Stimulated activated CD4-positive, alpha-beta T cell treated with anti-CD3 and anti-CD28 coated beads, Interleukin-4, amount 100 ng/mL, for 1 hour (primary cell): ENCODE measurements at regions not wholly inside any gene's neighbourhood (a gene's known extent, or its start where the extent isn't known, plus 50 kb on each side); places are given as distances from the start of the nearest gene placed in this dataset.
"Not testable (repeated sequence)": the region's sequence is repeated elsewhere in the genome, so short reads cannot be mapped to it uniquely, and the experiment has no call there.

Experiments
- DNase-seq: peaks from one replicate; pipeline ENCODE4 v3.0.0-alpha.2; 2020

DNA sequence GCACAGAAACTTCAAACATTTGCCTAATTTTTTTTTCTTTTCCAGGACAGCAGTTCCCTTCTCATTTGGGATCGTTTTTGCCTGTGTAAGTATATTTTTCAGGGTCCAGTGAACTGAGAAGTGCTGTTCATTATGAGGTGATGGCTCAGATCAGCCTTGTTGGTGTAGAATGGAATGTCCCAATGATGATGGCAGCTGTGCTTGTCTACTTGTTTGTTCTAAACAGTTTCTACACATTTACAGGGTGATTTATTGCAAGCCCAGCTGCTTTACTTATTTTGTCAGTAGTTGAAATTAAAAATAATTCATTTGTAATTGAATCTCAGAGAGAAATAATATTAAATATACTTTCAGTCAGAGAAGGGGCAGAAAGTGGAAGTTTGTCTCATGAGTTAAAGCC lies 337.6 kb upstream of the SEMA6A start:
- DNase-seq: no peak

DNA sequence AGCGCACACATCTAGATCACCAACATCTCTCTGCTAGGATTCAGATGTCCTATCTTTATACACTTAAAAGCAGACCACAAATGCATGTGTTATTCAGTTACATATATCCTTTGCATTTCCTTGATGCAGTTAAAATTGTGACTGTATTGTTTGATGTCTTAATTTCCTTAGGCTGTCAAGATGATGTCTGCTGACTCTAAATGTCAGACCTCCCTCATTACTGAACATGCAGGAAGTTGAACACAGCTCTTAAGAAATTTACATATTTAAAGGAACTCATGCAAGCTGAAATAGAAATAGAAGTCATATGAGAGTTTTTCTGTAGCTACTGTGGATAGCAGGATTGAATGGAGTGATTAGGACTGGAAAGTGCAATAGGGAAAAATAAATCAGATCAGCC lies 336.5 kb upstream of the SEMA6A start:
- no peak for DNase-seq

DNA sequence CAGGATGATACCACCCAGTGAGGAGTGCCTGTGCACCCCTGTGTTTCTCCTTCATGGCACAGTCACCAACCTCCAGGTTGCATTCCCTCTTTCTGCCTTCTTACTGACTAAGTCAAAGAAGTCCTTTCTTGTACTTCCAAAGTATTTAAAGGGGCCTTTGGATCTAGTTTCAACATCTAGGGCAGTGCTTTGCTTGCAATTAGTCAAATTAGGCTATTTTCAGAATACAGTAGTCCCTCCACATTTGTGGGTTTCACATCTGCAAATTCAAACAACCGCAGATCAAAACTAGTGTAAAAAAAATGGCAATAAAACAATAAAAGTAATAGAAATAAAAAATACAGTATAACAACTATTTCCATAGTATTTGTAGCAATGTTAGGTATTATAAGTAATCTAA lies 333.9 kb upstream of the SEMA6A start:
- no peak for DNase-seq

DNA sequence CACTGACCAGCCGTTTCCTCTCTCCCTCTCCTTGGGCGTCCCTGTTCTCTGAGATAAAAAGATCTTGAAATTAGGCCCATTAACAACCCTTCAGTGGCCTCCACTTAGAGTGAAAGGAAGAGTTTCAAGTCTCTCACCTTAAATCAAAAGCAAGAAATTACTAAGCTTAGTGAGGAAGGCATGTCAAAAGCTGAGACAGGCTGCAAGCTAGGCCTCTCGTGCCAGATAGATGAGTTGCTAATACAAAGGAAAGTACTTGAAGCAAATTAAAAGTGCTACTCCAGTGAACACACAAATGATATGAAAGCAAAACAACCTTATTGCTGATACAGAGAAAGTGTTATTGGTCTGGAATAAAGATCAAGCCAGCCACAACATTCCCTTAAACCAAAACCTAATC lies 331.3 kb upstream of the SEMA6A start:
- DNase-seq: no peak

DNA sequence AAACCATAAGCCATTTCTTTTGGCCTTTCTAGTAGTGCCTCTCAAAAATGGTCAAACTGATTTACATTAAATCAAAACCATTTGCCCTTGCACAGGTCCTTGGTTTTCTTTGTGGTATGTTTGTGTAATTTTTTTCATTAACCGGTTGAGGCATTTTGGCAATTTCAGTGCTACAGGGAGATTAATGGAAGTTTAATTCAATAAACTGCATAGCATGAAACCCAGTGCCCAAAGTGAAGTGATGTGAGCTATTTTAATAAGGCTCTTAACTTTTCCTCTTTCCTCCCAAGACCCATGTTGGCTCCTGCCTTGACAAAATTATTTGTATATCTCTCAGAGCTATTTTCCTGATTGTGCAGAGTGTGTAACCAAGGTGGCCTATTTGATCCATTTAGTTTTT lies 326.2 kb upstream of the SEMA6A start:
- no peak for DNase-seq

DNA sequence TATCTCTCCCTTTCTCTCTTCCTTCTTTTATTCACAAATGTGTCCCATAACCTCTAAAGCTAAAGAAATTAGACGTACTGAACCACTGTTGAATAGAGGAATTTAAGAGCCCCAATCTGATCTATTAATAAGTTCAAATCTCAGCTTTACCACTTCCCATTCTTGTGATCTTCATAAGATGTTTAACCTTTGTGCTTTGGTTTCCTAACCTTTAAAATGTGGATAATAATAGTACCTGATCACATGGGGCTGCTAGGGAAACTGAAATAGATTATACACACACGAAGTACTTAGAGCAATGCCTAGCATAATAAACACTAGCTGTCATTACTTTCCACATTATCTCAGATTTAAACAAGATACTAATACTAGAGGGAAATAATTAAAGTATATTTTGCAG lies 324.3 kb upstream of the SEMA6A start:
- DNase-seq: no peak

DNA sequence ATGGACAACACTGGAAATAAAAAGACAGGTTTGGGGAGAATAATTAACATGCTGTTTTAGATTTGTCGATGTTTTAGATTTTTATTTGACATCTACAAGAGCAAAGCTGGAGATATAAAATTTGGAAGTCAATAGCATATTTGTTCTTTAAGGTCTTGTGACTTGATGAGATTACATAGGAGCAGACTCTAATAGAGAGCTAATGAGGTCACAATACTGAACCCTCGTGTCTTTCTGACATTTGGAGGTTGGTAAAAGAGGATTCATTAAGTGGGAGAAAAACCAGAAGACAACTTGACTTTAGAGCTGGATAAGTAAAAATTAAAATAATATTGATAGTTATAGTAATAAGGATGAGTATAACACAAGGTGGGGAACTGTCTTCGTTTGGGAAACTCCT lies 322.7 kb upstream of the SEMA6A start:
- no peak for DNase-seq

DNA sequence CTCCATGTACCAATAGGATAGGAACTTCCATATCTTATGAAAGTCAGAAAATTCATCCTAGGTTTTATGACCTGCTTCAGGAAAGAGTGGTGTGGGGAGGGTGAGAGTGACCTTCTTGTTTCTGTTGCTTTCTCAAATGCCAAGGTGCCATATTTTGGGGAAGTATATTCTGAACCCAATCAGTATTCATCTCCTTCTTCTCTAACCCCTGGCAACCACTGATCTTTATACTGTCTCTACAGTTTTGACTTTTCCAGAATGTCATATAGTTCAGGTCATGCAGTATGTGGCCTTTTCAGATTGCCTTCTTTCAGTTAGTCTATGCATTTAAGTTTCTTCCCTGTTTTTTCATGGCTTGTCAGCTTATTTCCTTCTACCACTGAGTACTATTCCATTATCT lies 321.4 kb upstream of the SEMA6A start:
- DNase-seq: no peak

DNA sequence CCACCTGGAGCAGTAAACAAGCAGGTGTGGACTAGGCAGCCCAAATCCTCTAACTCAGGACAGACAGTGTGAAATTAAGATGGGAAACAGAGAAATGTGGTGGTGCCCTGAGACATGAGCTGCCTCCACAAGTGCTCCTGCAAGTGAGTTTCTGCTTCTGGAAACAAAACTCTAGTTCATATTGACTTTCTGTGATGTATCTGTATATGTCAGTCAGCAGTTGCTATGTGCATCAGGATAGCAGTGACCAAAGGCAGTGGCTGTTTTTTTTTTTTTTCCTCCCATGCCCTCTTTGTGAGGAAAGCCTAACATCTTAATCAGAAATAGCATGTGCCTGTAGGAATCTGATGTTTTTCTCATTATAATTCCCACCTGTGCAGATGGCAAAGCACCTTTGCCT lies 318.4 kb upstream of the SEMA6A start:
- no peak for DNase-seq

DNA sequence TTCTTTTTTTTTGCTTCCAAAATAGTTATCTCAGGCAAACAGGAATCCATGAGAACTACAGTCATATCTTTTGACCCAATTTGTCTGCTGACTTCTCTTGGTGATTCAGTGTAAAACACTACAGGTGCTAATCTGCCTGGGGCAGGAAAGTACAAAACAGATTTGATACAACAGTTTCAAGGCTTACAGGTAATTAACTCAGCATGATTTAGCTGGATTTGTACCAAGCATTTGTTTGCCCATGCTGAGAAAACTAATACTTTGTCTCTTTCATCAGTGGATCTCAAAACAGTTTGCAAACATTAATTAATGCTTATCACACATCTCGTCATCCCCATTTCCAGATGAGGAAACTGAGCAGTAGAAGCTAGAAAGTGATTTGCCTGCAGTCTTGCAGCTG lies 312.5 kb upstream of the SEMA6A start:
- no peak for DNase-seq

DNA sequence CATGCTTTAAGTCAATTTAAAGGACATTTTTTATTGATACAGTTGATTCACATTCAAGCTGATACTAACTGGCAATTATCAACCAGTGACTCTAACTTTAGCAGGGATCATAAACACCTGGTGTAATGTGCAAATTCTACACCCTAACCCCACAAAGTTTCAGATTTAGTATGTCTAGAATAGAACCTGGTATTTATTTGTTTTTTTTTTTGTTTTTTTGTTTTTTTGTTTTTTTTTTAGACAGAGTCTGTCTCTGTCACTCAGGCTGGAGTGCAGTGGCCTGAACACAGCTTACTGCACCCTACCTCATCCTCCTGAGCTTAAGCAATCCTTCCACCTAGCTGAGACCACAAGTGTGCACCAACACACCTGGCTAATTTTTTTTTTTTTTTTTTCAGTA lies 311.2 kb upstream of the SEMA6A start:
- DNase-seq: no peak

DNA sequence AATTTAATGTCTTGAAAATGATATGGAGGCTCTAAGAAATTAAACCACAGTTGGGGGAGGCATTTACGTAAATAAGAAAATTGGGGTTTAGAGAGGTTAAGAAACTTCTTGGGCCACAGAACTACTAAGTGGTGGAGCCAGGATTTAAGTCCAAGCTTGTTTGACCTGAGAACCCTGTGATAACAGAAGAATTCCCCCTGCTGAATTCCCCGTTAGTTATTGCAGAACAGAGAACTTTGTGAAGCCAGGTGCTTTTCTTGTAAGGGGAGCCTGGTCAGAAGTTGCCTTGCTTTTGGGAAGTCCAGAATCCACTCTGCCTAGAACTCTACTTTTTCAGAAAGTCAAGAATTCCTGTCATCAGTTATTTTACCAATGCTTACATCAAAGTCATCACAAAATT lies 309.3 kb upstream of the SEMA6A start:
- DNase-seq: no peak

DNA sequence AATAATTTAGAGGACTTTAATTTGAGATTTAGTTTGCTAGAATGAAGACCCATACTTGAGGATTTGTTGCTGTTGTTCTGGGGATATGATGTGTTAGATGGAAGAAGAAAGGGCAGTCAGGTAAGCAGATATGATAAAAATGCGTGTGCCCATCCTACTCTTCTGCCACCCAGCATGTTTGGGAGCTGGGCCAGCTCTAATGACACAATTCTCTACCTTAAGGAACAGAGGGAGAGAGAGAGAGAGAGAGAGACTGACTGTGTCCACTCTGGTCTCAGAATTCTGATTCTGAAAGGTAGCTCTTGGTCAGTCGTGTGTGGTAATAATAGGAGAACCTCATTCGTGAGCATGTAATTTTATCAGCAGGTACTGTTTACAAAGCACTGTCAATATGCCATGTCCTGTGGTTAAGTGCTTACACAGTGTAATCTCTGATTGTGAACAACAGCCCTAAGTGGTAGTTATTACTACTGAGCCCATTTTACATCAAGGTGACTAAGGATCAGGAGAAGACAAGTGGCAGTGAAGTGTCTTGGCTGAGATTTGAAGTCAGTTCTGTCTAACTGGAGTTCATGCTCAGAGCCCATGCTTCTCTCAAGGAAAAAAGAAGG lies 307.4 kb upstream of the SEMA6A start:
- no peak for DNase-seq

DNA sequence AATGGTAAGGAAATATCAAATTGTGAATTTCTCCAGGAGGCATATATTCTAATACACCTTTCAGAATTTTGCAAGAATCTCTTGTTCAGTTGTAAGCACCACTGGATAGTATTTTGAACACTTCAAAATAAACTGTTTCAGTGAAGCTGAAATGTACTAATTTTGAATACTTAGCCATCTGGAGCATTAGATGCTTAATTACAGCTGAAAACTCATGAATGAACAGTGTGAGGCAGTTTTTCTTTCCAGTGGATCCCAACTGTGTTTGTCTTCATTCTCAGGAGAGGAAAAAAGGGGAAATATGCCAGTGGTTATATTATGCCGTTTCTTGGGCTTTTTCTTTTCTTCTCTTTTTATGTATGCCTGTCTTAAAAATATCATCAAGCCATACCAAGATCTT lies 306.0 kb upstream of the SEMA6A start:
- DNase-seq: no peak

DNA sequence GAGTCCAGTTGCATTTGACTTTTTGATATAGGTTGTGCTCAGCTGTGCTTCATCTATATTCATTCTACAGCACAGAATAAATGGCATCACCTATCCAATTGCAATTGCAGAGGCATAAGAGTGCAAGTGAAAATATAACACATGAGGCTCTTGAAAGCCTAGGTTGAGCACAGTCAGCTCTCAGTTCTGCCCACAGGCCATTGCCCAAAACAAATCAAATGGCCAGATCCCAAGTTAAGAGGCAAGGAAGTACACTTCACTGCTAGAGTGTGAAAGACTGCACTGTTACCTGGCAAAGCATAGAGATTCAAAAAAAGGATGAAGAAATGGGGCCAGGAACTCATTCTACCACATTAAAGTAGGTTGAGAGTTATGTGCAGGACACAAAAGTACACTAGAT lies 305.5 kb upstream of the SEMA6A start:
- DNase-seq: no peak

DNA sequence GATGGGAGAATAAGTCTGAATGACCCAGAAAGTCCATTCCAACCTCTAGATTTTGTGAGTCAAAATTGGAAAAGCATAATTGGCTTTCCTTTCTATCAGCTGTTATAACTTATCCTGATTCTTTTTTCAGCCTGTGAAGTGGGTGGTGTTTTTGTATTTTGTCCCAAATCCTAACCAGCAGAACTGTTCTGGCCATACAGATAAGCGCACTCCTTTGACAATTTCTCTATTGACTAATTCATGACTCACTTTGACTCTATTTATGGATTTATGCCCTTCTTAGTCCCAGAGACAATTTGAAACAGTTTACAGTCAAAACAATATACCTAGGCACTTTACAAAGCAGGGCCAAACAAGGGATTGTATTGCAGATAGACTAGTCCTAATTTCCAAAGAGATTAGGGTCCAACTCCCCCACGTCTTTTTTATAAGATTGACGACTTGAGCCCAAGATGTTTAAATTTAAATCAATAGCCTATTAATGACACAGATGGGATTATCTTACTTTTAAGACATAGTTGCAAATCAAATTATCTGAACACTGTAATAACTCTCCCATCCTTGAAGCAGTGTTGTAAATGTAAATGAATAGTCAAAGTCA lies 301.7 kb upstream of the SEMA6A start:
- DNase-seq: no peak

DNA sequence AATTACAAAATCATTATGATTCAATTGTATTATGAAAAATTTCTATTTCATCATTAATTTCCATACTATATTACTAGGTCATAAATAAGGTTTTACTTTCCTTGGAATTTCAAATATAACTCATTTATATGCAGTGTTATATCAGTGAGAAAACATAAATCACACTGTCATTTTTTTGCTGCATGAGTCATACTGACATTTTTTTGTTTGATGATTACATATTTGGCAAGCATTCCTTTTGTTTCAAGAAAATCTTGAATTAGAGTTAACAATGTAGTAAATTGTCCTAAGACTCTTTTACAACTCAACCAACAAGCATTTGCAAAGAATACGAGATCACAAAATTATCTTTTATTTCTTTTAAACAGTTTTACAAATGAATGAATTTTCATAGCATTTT lies 298.4 kb upstream of the SEMA6A start:
- no peak for DNase-seq

DNA sequence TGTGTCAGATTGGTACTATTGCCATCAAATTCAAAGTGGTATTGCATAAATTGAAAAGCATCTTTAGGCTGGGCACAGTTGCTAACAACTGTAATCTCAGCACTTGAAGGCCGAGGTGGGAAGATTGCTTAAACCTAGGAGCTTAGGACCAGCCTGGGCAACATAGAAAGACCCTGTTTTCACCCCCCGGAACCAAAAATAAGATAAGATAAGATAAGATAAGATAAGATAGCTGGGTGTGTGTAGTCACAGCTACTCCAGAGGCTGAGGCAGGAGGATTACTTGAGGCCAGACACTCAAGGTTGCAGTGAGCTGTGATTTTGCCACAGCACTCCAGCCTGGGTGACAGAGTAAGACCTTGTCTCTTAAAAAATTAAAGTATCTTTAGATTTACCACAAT lies 297.9 kb upstream of the SEMA6A start:
- DNase-seq: no peak

DNA sequence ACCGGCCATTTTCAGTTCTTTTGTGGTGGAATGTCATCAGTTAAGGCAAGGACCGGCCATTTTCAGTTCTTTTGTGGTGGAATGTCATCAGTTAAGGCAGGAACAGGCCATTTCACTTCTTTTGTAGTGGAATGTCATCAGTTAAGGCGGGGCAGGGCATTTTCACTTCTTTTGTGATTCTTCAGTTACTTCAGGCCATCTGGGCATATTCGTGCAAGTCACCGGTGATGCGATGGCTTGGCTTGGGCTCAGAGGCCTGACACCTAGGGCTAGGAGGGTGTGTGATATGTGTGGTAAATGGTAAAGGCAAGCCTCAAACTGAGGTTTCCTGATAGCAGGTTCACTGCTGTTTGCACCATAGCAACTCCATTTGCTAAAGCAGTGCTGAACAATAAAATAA lies 293.2 kb upstream of the SEMA6A start:
- DNase-seq: not testable (repeated sequence)

DNA sequence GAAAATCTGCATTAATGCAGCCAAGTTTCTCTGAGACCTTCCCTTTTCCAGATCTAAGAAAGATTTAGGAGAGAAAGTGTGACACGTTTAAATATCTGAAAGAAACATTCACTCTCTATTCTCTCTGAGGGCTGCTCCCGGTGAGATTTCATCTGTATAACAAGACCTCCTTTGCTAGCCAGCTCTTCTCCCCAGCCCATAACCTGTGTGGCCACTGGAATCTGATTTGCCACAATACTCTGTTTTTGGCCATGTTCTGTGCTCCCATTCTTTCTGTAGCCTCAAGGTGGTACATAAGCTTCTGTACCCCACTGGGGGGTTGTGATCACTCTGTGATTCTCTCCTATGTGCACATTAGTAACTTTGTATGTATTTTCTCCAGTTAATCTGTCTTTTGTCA lies 291.0 kb upstream of the SEMA6A start:
- DNase-seq: no peak

DNA sequence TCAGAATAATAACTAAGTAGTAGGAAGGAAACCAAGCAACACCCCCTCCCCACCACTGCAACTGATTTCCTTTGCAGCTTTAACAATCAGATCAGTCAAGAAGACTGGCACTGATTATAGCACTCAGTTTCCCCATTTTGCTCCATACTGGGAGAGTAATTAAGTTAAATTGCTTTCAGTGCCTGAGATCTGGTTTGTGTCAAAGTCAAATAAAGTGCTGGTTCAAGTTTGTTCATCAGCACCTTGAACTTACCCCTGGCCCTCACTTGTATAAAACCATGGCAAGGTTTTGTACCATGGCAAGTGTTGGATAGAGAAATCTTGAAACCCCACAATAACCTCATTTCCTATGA lies 290.2 kb upstream of the SEMA6A start:
- DNase-seq: no peak

DNA sequence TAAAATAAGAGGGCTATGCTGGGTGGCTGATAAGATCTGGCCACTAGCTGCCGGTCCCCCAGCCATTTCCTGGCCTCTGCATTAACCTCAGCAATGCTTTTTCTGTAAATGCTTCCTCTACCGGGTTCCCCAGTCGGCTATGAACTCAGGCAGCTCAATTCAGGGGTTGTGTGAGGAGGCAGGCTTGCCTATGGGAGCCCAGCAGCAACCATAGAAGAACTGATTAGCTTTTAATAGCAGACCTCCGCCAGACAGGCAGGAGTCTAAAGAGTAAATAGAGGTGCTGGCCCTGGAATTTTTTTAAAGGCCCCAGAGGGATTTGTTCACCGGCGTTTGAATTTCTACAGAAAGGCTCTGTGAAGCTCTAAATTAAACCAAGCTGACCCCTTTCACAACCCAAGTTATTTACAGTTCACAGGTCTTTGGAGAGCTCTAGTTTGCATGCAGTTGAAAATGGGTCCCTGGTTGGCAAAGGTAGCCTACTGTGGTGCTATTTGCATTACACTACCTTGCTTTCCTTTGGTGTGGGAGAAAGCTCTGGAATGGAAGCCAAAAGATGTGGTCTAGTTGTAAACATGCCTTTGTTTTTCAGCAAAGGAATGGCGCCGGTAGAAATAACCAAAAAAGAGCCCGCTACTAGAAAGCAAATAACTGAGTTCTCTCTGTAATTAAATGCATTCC lies 289.7 kb upstream of the SEMA6A start:
- no peak for DNase-seq

DNA sequence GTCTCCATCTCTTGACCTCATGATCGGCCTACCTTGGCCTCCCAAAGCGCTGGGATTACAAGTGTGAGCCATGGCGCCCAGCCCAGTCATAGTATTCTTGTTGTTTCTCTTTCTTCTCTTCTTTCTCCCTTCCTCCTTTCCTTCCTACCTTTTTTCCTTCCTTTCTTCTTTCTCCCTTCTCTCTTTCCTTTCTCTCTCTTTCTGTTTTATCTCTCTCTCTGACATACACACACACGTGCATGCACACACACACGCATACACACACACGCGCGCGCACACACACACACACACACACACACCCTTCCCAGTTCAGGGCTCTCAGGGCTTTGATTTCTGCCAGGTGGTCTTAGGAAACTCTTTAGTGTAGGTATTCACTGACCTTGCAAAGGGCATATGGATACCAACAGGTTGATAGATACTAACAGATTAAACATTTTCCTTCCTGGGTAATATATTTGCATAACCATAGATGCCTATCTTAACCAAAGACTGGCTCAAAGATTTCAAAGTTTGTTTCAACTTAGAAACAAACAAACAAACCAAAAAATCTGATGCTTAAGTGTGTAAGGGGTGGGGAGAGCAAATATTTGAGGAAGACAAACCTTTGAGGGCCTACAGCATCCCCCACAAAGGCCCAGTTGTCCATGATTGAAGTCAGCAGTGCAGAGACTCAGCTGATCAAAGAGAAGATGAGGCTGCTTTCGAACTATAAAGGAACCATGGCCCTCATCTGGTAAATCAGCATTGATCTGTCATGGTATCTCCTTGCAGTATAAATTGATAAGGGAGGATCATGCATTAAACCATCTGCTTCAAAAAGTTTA lies 288.2 kb upstream of the SEMA6A start:
- DNase-seq: no peak

DNA sequence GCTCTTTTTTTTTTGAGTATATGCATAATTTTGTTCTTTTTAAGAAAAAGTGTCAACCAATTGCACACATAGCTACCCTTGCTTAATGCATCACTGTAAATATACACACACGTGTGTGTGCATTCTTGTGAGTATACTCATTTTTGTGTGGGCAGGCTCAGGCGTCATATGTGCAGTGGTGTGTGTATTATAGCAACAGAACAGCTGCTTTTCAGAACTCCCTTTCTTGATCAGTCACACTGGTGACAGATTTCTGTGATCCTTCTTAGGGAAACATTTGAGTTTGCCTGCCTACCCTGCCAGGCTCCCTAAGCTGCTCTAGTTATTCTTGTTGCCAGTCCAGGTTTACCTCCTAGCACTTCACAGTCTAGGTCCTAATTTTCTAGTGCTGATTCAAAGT lies 287.0 kb upstream of the SEMA6A start:
- DNase-seq: no peak
